ENCODE measurements at regions not wholly inside any gene's neighbourhood (a gene's known extent, or its start where the extent isn't known, plus 50 kb on each side); places are given as distances from the start of the nearest gene placed in this dataset.

- TF ChIP-seq POLR2A (IDR thresholded peaks at IDR 0.05; ENCODE audit: low read length) (no peak), GATA1 (IDR thresholded peaks at IDR 0.05; ENCODE audit: low read depth, low read length) (no peak)
These were observed 143.4 kb downstream of the DHX35 start for GRCh38 chr20:39105551-39105950.
